GM12892 (cell line): ENCODE measurements at regions not wholly inside any gene's neighbourhood (a gene's known extent, or its start where the extent isn't known, plus 50 kb on each side); places are given as distances from the start of the nearest gene placed in this dataset.

Source experiments
- POLR2A ChIP-seq: IDR thresholded peaks from 2 replicates; pipeline ENCODE4 v1.6.1; 2011; ENCODE audit warnings: low read depth, low read length, control low read depth
- POLR2AphosphoS5 ChIP-seq: IDR thresholded peaks from 2 replicates; pipeline ENCODE4 v1.6.1; 2011; ENCODE audit warnings: low read depth, low read length, control low read depth

- no peak for TF ChIP-seq POLR2A
- TF ChIP-seq POLR2AphosphoS5 = no peak
These were observed 388.3 kb upstream of the SMIM21 start for GRCh38 chr18:75815767-75816166.
